ACC112 (cell line): ENCODE measurements at regions not wholly inside any gene's neighbourhood (a gene's known extent, or its start where the extent isn't known, plus 50 kb on each side); places are given as distances from the start of the nearest gene placed in this dataset.
"Not testable (repeated sequence)": the region's sequence is repeated elsewhere in the genome, so short reads cannot be mapped to it uniquely, and the experiment has no call there.

ENCODE experiments used
- H2AFZ ChIP-seq: fragments of 200-600 bp; sonication (generic); one replicate; pipeline ENCODE4 v1.6.0; 2017; ENCODE audit warnings: antibody characterized with exemption, low read length; ENCODE audit not compliant: unreplicated experiment
- H3K27ac ChIP-seq: fragments of 200-600 bp; sonication (generic); 2 replicates; pipeline ENCODE4 v1.5.1; 2014; ENCODE audit warnings: low read depth, mild to moderate bottlenecking, antibody characterized with exemption, low read length, moderate library complexity
- H3K27me3 ChIP-seq: fragments of 200-600 bp; sonication (generic); 2 replicates; pipeline ENCODE4 v1.6.1; 2014; ENCODE audit warnings: mild to moderate bottlenecking, antibody characterized with exemption, low read length, moderate library complexity, mixed read lengths; ENCODE audit not compliant: insufficient read depth
- H3K36me3 ChIP-seq: fragments of 200-600 bp; sonication (generic); 2 replicates; pipeline ENCODE4 v1.6.1; 2016; ENCODE audit warnings: mild to moderate bottlenecking, antibody characterized with exemption, low read length, moderate library complexity, mixed read lengths; ENCODE audit not compliant: insufficient read depth
- H3K4me1 ChIP-seq: fragments of 200-600 bp; sonication (generic); one replicate; pipeline ENCODE4 v1.6.1; 2016; ENCODE audit warnings: low read length, mixed read lengths; ENCODE audit not compliant: insufficient read depth, unreplicated experiment, control insufficient read depth
- H3K4me3 ChIP-seq: fragments of 200-600 bp; sonication (generic); 2 replicates; pipeline ENCODE4 v1.5.1; 2014; ENCODE audit warnings: mild to moderate bottlenecking, low read depth, low read length
- H3K79me2 ChIP-seq: fragments of 200-600 bp; sonication (generic); one replicate; pipeline ENCODE4 v1.6.0; 2016; ENCODE audit warnings: low read length; ENCODE audit not compliant: control insufficient read depth, unreplicated experiment, insufficient read depth

DNA sequence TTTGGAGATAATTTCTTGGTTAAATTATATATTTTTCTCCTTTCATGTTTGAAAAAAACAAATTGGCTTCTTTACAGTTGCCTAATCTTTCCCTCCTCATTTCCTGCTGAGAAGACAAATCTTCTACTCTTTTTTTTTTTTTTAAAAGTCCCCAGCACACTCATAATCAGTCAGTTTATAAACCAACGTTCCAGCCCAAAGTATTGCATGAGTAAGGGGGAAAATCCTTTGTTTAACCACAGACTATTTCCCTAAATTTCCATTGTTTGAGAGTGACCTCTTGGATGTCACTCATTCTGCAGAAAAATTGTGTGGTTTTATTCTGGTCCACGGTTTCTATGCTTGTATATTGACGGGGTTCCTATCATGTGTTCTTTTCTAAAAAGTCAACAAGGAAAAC is 55.1 kb upstream of the TLR4 start:
- Histone ChIP-seq H3K27me3 (no peaks in the 10 kb centered on the region), H3K27ac (no peak overlapping the region), H3K79me2 (no peaks in the 10 kb centered on the region), H3K4me3 (no peak overlapping the region), H2AFZ (no peak overlapping the region), H3K36me3 (no peaks in the 10 kb centered on the region), H3K4me1 (peaks cover 11% of the 10 kb centered on the region)

GRCh38 chr9:117644932-117645636 is 59.1 kb upstream of the TLR4 start:
- Histone ChIP-seq H3K27ac (no peak overlapping the region), H3K4me3 (peak overlapping the region; percentile 61), H3K36me3 (no peaks in the 10 kb centered on the region), H3K79me2 (no peaks in the 10 kb centered on the region), H2AFZ (peak overlapping the region; percentile 3), H3K4me1 (peaks cover 12% of the 10 kb centered on the region), H3K27me3 (peaks cover 14% of the 10 kb centered on the region; the same call in 1 of the 2 replicates)

DNA sequence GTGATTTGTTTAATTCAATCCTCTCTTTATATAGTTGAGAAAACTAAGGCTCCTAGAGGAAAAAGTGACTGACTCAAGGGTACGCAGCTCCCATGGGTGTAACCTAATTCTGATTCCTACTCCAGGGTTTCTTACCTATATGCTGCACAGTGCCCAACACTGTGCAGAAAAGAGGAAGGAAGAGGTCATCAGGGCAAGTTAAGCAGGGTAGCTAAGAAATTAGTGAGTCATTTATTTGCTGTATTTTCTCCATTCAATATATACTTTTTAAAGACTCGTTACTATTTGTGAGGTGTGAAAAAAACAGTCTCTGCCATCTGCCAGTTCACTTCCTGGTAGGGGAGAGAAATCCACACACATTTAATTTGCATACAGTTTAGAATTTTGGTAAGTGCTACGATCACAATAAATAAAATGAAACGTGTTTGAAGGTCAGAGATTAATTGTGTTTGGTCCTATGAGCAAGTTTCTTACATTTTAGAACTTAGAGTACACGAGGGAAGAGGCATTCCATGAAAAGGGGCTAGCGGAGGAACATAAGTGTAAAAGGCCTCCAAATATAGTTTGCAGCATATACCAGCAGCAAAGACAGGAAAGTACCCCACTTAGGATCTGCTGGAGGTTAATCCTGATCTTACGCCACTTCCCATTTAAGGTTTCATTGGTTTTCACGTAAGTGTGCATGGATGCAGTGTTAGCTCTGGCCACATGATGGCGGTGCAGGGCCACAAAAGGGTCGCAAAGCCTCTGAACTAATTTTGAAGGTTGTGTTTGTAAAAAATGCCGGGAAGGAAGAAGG is 59.9 kb upstream of the TLR4 start:
- no peak overlapping the region for H3K27ac ChIP-seq
- no peaks in the 10 kb centered on the region for H3K36me3 ChIP-seq
- H3K4me3 ChIP-seq: peak overlapping the region; percentile 61
- H2AFZ ChIP-seq: peak overlapping the region; percentile 72
- H3K79me2 ChIP-seq: no peaks in the 10 kb centered on the region
- peaks cover 14% of the 10 kb centered on the region; the same call in 1 of the 2 replicates for H3K27me3 ChIP-seq
- H3K4me1 ChIP-seq: peaks cover 12% of the 10 kb centered on the region

- no peaks in the 10 kb centered on the region for H3K36me3 ChIP-seq
- H3K4me3 ChIP-seq: no peak overlapping the region
- no peak overlapping the region for H3K27ac ChIP-seq
- H2AFZ ChIP-seq: no peak overlapping the region
- peaks cover 15% of the 10 kb centered on the region; the same call in 1 of the 2 replicates for H3K27me3 ChIP-seq
- no peaks in the 10 kb centered on the region for H3K79me2 ChIP-seq
- H3K4me1 ChIP-seq: peaks cover 12% of the 10 kb centered on the region
Observed at GRCh38 chr9:117643288-117643654, 60.9 kb upstream of the TLR4 start.

DNA sequence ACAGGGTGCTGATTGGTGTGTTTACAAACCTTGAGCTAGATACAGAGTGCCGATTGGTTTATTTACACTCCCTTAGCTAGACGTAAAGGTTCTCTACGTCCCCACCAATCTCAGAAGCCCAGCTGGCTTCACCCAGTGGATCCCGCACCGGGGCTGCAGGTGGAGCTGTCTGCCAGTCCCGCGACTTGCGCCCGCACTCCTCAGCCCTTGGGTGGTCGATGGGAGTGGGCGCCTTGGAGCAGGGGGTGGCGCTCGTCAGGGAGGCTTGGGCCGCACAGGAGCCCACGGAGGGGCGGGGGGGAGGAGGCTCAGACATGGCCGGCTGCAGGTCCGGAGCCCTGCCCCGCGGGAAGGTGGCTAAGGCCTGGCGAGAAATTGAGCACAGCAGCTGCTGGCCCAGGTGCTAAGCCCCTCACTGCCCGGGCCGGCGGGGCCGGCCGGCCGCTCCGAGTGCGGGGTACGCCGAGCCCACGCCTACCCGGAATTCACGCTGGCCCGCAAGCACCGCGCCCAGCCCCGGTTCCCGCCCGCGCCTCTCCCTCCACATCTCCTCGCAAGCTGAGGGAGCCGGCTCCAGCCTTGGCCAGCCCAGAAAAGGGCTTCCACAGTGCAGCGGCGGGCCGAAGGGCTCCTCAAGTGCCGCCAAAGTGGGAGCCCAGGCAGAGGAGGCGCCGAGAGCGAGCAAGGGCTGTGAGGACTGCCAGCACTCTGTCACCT is 61.5 kb upstream of the TLR4 start:
- H3K36me3 ChIP-seq, H3K27ac ChIP-seq, H3K79me2 ChIP-seq, H2AFZ ChIP-seq: not testable (repeated sequence)
- peaks cover 20% of the 10 kb centered on the region; the same call in 1 of the 2 replicates for H3K27me3 ChIP-seq
- peaks cover 12% of the 10 kb centered on the region for H3K4me1 ChIP-seq
- H3K4me3 ChIP-seq: peak overlapping the region; percentile 45; the same call in 1 of the 2 replicates

DNA sequence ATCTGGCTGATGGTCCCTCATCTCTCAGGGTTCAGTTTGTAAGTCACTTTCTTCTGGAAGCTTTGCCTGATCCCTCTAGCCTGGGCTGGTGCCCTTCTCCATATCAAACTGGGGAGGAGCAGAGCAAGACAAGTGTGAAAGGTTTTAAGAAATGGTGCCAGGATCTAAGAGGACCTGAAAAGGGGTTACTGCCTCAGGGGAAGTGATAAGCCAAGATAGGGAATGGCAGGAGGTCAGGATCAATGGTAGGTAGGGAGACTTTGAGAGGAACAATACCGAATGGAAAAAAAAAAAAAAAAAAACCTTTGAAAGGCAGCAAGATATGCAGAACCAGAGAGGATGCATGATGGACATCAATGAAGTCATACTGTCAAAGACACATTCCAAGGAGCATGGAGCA is 67.5 kb upstream of the TLR4 start:
- H2AFZ ChIP-seq: no peak overlapping the region
- no peak overlapping the region for H3K4me3 ChIP-seq
- H3K27ac ChIP-seq: no peak overlapping the region
- H3K4me1 ChIP-seq: no peaks in the 10 kb centered on the region
- no peaks in the 10 kb centered on the region for H3K79me2 ChIP-seq
- H3K27me3 ChIP-seq: peaks cover 23% of the 10 kb centered on the region; the same call in 1 of the 2 replicates
- no peaks in the 10 kb centered on the region for H3K36me3 ChIP-seq

DNA sequence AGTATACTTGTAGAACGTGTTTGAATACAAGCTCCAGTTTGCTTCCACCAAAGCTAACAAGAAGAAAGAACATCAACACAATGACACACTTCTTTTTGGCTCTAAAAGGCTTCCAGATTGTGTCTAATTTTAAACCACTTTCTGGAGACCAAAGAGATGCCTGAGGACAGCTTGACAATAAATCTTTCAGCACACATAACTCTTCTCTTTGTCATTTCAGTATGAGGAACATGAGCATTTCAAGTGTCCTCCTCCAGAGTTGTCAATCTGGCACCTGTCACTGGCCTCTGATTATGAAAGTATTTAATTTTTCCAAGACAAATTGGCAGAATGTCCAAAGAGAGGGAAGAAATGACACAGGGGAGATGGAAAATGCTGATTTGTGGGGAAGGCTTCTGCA is 79.0 kb upstream of the TLR4 start:
- Histone ChIP-seq H2AFZ (no peak overlapping the region), H3K36me3 (no peaks in the 10 kb centered on the region), H3K79me2 (no peaks in the 10 kb centered on the region), H3K27ac (no peak overlapping the region), H3K4me3 (no peak overlapping the region), H3K27me3 (peaks cover 22% of the 10 kb centered on the region), H3K4me1 (no peaks in the 10 kb centered on the region)

- H2AFZ ChIP-seq: no peak overlapping the region
- H3K79me2 ChIP-seq: no peaks in the 10 kb centered on the region
- H3K27me3 ChIP-seq: peaks cover 21% of the 10 kb centered on the region
Observed at GRCh38 chr9:117624106-117624505, 80.1 kb upstream of the TLR4 start.

DNA sequence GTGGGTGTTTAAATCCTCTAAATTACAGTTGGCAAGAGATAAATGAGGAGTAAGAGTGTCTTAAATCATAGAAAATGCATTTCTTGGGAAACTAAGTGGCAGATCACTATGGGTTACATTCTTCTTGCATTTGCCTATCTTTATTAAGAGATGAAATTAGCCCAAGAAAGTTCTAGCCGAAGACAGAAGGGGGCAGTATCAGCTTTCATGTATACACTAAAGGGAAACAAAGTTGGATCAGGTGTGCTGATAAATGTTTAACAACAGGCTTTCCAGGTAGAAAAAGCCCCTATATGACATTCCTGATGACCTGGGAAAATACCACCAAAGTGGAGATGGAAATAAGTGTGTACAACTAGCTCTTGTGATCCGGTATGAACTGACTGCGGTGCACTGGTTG is 81.9 kb upstream of the TLR4 start:
- Histone ChIP-seq H3K4me1 (no peaks in the 10 kb centered on the region), H3K27me3 (peaks cover 20% of the 10 kb centered on the region), H3K36me3 (no peaks in the 10 kb centered on the region), H3K79me2 (no peaks in the 10 kb centered on the region), H3K4me3 (no peak overlapping the region), H3K27ac (no peak overlapping the region), H2AFZ (no peak overlapping the region)

More at GRCh38 chr9:117624106-117624505, 80.1 kb upstream of the TLR4 start:
- Histone ChIP-seq H3K4me3 (no peak overlapping the region), H3K27ac (no peak overlapping the region), H3K36me3 (no peaks in the 10 kb centered on the region), H3K4me1 (no peaks in the 10 kb centered on the region)

DNA sequence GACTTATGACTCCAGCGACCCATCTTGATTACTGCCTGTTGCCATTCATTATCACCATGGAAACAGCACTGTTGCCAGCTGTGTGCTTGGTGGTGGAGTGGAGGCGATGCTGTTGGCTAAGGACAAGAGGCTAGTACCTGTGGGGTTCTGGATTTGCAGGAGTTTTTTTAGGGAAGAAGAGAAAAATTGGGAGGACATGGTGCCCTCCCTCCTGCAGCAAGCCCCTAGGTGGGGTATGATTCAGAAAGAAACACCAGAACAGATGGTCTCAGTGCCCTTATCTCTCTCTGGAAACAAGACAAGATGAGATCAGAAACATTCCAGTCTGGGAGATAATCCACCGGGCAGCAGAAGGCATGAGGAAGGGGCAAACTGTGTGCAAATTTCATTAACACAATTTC is 87.8 kb upstream of the TLR4 start:
- Histone ChIP-seq H3K79me2 (no peaks in the 10 kb centered on the region), H3K36me3 (no peaks in the 10 kb centered on the region), H3K27ac (no peak overlapping the region), H2AFZ (no peak overlapping the region), H3K4me1 (no peaks in the 10 kb centered on the region), H3K27me3 (peaks cover 40% of the 10 kb centered on the region), H3K4me3 (no peak overlapping the region)
